OCI-LY3 (cell line): ENCODE measurements at regions not wholly inside any gene's neighbourhood (a gene's known extent, or its start where the extent isn't known, plus 50 kb on each side); places are given as distances from the start of the nearest gene placed in this dataset.

Source experiments
- H2AFZ ChIP-seq: fragments of 200-600, 300-600 bp; shearing (Covaris generic); 2 replicates; pipeline ENCODE4 v1.6.0; 2014; ENCODE audit warnings: antibody characterized with exemption, low read depth, low read length
- H3K27ac ChIP-seq: fragments of 200-600, 300-600 bp; sonication (generic); 2 replicates; pipeline ENCODE4 v1.5.1; 2014; ENCODE audit warnings: mild to moderate bottlenecking, low read length, moderate library complexity, mixed read lengths
- H3K27me3 ChIP-seq: fragments of 200-600, 300-600 bp; sonication (generic); 2 replicates; pipeline ENCODE4 v1.6.1; 2014; ENCODE audit warnings: low read depth, low read length, mixed read lengths
- H3K36me3 ChIP-seq: fragments of 200-600, 300-600 bp; sonication (generic); replicated peaks from 2 replicates; pipeline ENCODE3; 2014; ENCODE audit warnings: low read depth, low read length, mixed read lengths
- H3K4me1 ChIP-seq: fragments of 300-600, 200-600 bp; sonication (generic); 2 replicates; pipeline ENCODE4 v1.6.1; 2014; ENCODE audit warnings: low read length, mixed read lengths
- H3K4me2 ChIP-seq: fragments of 200-600, 300-600 bp; sonication (generic); 2 replicates; pipeline ENCODE4 v1.6.1; 2014; ENCODE audit warnings: low read length, mixed read lengths
- H3K4me3 ChIP-seq: fragments of 300-600, 200-600 bp; sonication (generic); 2 replicates; pipeline ENCODE4 v1.5.1; 2014; ENCODE audit warnings: antibody characterized with exemption, mild to moderate bottlenecking, low read length, moderate library complexity
- H3K79me2 ChIP-seq: fragments of 300-600, 200-600 bp; shearing (Covaris generic); 2 replicates; pipeline ENCODE4 v1.6.1; 2014; ENCODE audit warnings: mild to moderate bottlenecking, low read length, mixed read lengths
- H3K9ac ChIP-seq: fragments of 300-600, 200-600 bp; shearing (Covaris generic); 2 replicates; pipeline ENCODE4 v1.6.0; 2014; ENCODE audit warnings: mild to moderate bottlenecking, low read length, moderate library complexity
- H3K9me3 ChIP-seq: fragments of 200-600, 300-600 bp; shearing (Covaris generic); 2 replicates; pipeline ENCODE4 v1.6.1; 2014; ENCODE audit warnings: low read length, mixed read lengths; ENCODE audit not compliant: insufficient read depth
- H4K20me1 ChIP-seq: fragments of 200-600, 300-600 bp; sonication (generic); 2 replicates; pipeline ENCODE4 v1.6.1; 2016; ENCODE audit warnings: low read length, mixed read lengths; ENCODE audit not compliant: insufficient read depth
- CTCF ChIP-seq: fragments of 200-600, 300-600 bp; sonication (generic); IDR thresholded peaks from 2 replicates; pipeline ENCODE4 v1.5.1; 2014; ENCODE audit warnings: antibody characterized with exemption, low read length, low read depth
- EZH2phosphoT487 ChIP-seq: fragments of 200-600 bp; shearing (Covaris generic); IDR thresholded peaks from 2 replicates; pipeline ENCODE4 v1.6.1; 2018; ENCODE audit warnings: antibody characterized with exemption, mixed run types, low read depth

GRCh38 chr6:98027898-98028297, 744.9 kb upstream of the MMS22L start:
- Histone ChIP-seq H3K4me3 (no peak overlapping the region), H3K9ac (no peak overlapping the region), H3K79me2 (no peaks in the 10 kb centered on the region), H3K4me1 (no peaks in the 10 kb centered on the region), H3K27ac (no peak overlapping the region), H3K36me3 (no peaks in the 10 kb centered on the region), H3K27me3 (no peaks in the 10 kb centered on the region), H2AFZ (no peak overlapping the region), H3K9me3 (no peaks in the 10 kb centered on the region), H3K4me2 (no peak overlapping the region), H4K20me1 (no peaks in the 10 kb centered on the region)
- no peak for TF ChIP-seq CTCF

GRCh38 chr6:98033617-98034016, 750.6 kb upstream of the MMS22L start:
- no peaks in the 10 kb centered on the region for H3K27me3 ChIP-seq
- H3K4me1 ChIP-seq = no peaks in the 10 kb centered on the region
- H4K20me1 ChIP-seq = no peaks in the 10 kb centered on the region
- no peaks in the 10 kb centered on the region for H3K36me3 ChIP-seq
- H3K9me3 ChIP-seq = no peaks in the 10 kb centered on the region
- no peak overlapping the region for H2AFZ ChIP-seq
- no peak overlapping the region for H3K4me2 ChIP-seq
- H3K27ac ChIP-seq = no peak overlapping the region
- no peak overlapping the region for H3K4me3 ChIP-seq
- TF ChIP-seq EZH2phosphoT487 (no peak), CTCF (no peak)
- no peaks in the 10 kb centered on the region for H3K79me2 ChIP-seq
- no peak overlapping the region for H3K9ac ChIP-seq

- Histone ChIP-seq H3K9ac (no peak overlapping the region), H4K20me1 (no peaks in the 10 kb centered on the region), H3K9me3 (no peaks in the 10 kb centered on the region), H3K4me3 (no peak overlapping the region), H2AFZ (no peak overlapping the region), H3K36me3 (no peaks in the 10 kb centered on the region), H3K4me1 (no peaks in the 10 kb centered on the region), H3K79me2 (no peaks in the 10 kb centered on the region), H3K27ac (no peak overlapping the region), H3K27me3 (no peaks in the 10 kb centered on the region), H3K4me2 (no peak overlapping the region)
- TF ChIP-seq CTCF (no peak), EZH2phosphoT487 (no peak)
Measured at GRCh38 chr6:98036344-98036923, 753.4 kb upstream of the MMS22L start.

- no peaks in the 10 kb centered on the region for H3K27me3 ChIP-seq
- no peak overlapping the region for H3K4me3 ChIP-seq
- no peak overlapping the region for H3K27ac ChIP-seq
- no peaks in the 10 kb centered on the region for H3K36me3 ChIP-seq
- no peaks in the 10 kb centered on the region for H3K79me2 ChIP-seq
- no peak overlapping the region for H3K9ac ChIP-seq
- no peak overlapping the region for H2AFZ ChIP-seq
- H4K20me1 ChIP-seq = no peaks in the 10 kb centered on the region
- H3K4me1 ChIP-seq = no peaks in the 10 kb centered on the region
- H3K9me3 ChIP-seq = no peaks in the 10 kb centered on the region
- TF ChIP-seq CTCF = no peak
- no peak for TF ChIP-seq EZH2phosphoT487
- H3K4me2 ChIP-seq = no peak overlapping the region
Measured at GRCh38 chr6:98037571-98037970, 754.6 kb upstream of the MMS22L start.
